ENCODE measurements at regions not wholly inside any gene's neighbourhood (a gene's known extent, or its start where the extent isn't known, plus 50 kb on each side); places are given as distances from the start of the nearest gene placed in this dataset.
"Not testable (repeated sequence)": the region's sequence is repeated elsewhere in the genome, so short reads cannot be mapped to it uniquely, and the experiment has no call there.

GRCh38 chr10:109174526-109174925 is 748.8 kb downstream of the XPNPEP1 start:
- no peak for DNase-seq

- no peak for DNase-seq
Observed at GRCh38 chr10:109173937-109174336, 749.4 kb downstream of the XPNPEP1 start.

DNA sequence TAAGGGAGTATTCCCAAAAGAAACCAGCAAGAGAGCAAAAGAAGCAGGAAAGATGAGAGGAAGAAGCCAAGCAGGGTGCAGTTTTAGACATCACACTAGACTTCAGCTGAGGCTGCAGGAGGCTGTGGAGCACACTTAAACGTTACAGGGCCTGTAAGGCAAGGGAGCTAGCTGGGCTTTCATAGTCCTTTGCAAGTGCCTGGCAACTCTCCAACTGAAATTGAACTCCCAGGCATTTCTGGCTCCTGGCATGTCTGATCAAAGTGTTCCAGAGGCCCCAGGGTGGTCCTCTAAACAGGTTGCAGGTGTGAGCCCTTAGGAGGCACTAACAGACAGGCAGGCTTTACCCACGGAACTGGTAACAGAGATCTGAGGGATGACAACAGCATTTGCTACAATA is 750.2 kb downstream of the XPNPEP1 start:
- no peak for DNase-seq

- DNase-seq = no peak
Observed at GRCh38 chr10:109166935-109167334, 756.4 kb downstream of the XPNPEP1 start.

DNA sequence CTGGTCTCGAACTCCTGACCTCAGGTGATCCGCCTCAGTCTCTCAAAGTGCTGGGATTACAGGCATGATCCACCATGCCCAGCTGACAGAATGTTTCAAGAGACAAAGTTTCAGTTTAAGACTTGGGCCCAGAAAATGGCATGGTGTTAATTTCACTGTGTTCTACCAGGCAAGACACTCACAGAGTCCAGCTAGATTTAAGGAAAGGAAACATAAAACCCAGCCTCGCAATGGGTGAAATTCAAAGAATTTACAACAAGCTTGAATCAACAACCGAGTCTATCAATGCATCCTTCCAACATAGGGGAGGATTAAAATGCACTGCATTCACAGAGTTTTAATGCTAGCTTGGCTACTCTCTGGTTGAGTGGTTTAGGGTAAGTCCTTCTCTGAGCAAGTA is 764.0 kb downstream of the XPNPEP1 start:
- no peak for DNase-seq

DNA sequence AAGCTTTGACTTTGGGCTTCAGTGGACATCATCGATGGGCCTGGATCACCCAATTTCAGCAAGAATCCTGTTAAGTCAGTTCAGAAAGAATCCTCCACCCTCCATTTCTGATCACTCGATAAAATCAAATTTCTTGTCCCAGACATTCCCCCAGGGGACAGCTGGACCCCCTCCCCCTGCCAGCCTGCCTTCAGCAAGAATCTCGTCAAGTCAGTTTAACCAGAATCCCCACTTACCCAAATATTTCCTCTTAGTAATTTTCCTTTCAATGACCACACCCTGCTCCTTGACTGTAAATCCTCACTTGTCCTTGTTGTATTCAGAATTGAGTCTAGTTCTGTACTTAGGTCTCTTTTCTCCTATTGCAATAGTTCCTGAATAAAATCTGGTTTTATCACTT is 766.9 kb downstream of the XPNPEP1 start:
- DNase-seq = no peak

- no peak for DNase-seq
Observed at GRCh38 chr10:109149666-109150350, 773.5 kb downstream of the XPNPEP1 start.

GRCh38 chr10:109127363-109127762 is 795.9 kb downstream of the XPNPEP1 start:
- DNase-seq = no peak

DNA sequence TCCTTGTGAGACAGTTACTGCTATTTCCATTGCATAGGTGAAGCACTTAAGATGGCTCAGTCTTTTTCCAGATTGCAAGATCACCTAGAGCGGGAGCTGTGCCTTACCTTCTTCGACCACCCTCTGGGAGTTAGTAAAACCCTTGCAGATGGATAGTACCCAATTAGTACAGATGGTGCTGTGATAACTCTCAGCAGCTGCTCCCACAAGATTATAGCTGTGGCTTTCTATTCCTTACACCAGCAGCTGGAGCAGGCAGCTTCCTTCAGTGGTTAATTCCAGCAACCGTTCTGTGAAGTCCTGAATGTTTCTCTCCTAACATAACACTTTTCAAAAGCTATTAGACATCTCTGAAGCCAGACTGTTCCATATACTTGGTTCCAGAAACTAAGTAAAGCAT is 796.8 kb downstream of the XPNPEP1 start:
- no peak for DNase-seq

DNA sequence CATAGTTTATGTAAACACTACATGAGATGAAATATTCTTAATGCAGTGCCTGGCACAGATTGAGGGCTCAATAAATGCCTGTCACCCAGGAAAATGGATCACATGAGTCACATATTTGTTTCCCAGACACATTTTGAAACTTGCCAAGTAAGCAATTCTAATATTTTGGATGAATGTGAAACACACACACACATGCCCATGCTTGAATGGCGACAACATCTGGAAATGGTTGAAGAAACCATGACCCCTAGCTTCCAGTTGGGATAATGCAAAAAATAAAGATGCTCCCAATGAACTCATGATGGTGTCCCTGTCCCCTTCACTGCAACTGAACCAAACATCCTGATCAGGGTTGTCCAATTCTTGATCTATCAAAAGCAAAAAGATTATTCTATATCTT is 797.3 kb downstream of the XPNPEP1 start:
- no peak for DNase-seq

DNA sequence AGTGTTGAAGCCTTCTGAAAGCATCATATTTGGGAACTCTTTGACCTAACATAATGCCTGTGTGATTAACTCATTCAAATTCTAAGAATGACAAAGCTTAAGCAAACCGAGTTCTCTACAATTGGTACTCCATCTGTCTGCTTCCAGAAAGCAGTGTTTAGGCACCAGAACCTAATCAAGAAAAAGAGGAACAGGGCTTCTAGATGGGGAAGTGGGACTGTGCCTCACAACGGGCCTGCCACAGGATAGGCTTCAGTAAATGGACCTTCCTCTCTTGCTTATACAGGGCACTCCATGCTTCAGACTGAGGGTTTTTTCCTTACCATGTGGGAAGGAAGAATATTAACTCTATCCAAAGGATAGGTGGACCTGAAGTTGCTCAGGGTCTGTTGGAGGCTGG is 808.1 kb downstream of the XPNPEP1 start:
- DNase-seq = no peak

DNA sequence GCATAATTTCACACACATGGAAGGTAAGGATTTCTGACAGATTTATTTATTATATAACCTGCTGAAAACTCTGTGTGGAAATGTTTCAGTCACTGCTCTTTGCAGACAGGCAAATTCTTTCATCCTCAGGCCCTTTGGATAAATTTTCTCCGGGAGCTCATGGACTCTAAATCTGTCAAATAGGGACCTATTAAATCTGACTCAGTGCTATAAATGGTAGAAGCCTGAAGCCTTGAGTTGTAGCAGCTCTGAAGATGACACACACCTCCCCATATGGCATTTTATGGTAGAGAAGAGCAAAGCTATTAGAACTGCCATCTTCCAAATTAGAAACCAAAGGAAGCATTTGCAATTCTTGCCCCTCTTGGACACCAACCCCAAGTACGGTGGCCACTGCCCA is 808.7 kb downstream of the XPNPEP1 start:
- DNase-seq = no peak

- no peak for DNase-seq
Observed at GRCh38 chr10:109106604-109107003, 816.7 kb downstream of the XPNPEP1 start.

DNA sequence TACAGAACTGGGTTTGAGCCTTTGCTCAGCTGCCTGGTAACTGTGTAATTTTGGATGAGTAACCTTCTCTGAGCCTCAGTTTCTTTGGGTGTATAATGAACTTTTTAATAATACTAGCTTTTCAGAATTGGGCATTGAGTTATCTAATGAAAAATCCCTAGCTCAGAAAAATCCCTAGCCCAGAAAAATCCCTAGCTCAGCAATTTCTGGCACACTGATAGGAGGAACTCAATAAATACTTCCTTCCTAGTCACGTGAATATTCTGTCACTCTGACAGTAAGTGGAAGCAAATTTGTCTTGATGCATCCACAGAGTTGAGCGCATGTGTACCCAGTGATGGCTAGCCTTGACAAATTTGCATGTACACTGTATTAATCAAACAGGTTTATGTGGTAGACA is 817.6 kb downstream of the XPNPEP1 start:
- DNase-seq = no peak

DNA sequence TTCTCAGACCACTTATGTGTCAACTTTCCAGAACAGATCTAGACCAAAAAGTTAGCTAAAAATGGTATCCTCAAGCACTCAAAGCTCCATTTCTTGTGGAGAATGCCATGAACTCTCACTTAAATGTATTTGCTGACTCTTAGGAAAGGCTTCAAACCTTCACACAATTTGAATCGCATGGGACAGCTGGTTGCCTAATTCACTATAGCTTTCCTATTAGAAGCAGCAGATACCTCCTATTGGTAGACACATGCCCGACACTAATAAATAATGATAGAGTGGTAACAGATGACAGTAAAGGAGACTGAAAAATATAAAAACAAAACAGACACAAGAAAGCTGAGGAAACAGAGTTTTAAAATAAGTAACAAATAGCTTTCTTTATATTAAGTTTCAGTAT is 818.5 kb downstream of the XPNPEP1 start:
- DNase-seq = no peak

DNA sequence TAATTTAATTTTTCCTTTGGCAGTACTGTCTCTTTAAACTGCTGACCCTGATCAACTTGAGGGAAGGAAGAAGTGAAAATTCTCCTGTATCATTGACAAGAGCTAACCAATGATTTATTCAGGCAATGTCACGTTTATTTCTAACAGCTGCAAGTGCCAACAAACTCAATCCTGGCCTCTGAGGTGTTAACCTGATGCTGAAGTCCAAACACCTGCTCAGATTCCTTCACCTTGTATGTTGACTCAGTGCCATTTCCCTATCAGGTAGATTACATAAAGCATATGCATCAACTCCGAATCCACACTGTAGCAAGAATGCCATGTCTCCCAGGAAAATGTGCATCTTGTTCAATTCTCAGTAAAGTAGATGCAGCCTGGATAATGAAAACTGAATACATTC is 820.0 kb downstream of the XPNPEP1 start:
- DNase-seq = no peak

DNA sequence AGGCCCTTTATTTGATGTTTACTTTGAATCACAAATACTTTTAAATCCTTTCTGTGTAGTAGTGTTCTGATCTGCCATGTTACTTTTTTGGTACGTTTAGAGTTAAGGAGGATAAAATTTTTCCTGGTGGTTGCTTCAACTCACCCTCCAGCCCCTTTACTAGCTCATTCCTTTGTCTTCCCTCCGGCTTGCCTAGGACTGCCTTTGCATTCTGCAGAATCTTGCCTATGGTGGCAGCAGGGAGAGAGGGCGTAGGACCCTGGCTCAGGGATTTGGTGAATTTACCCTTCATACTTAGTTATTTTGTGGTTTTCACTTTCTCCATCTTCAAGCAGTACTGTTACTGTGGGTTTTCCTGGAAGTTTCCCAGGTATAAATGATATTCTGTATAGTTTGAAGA is 833.5 kb downstream of the XPNPEP1 start:
- no peak for DNase-seq

- DNase-seq = no peak
Observed at GRCh38 chr10:109071539-109071938, 851.8 kb downstream of the XPNPEP1 start.

DNA sequence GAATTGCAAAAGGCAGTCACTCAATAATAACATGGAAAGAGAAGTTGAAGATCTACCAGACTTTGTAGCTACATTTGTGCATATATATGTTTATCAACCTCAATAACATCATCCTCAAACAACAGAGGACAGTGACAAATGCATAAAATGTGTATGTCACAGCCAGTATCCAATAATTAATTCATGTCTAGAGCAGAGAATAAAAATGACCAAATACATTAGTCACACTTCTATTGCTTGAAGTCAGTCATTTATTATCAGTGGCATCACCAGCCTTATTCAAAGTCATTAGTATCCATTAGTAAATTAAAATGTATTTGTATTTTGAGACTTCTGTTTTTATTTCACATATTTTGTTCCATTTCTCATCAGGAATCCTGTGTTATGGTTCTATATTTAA is 852.8 kb downstream of the XPNPEP1 start:
- DNase-seq = no peak

GRCh38 chr10:109067031-109067430 is 856.3 kb downstream of the XPNPEP1 start:
- DNase-seq = no peak

DNA sequence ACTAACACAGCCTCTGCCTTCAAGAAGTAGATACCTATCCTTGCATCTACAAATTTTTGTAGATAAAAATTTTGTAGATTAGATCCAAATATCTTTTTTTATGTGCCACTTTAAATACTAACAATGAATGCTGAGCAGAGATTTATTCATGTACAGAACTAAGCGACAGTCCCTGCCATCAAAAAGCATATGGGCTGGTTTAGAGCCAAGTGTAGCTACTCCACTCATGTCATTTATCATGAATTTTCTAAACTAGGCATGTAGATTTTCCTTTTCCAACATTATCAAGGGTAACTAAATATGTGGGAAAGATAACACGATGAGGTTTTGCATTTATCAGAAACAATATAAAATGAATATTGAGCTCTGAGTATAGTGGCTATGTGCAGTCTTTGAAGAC is 857.5 kb downstream of the XPNPEP1 start:
- no peak for DNase-seq

- no peak for DNase-seq
Observed at GRCh38 chr10:109062371-109062770, 860.9 kb downstream of the XPNPEP1 start.

GRCh38 chr10:109055243-109055642 is 868.1 kb downstream of the XPNPEP1 start:
- DNase-seq = no peak

DNA sequence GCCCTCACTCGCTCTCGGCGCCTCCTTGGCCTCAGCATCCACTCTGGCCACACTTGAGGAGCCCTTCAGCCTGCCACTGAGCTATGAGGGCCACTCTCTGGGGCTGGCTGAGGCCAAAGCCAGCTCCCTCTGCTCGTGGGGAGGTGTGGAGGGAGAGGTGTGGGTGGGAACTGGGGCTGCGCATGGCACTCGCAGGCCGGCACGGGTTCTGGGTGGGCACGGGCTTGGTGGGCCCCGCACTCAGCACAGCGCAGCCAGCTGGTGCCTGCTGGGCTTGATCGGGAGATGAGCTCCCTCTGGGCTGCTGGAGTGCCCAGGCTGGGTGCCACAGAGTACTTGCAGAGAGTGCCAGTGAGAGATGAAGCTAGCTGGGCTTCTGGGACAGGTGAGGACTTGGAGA is 875.5 kb downstream of the XPNPEP1 start:
- no peak for DNase-seq

DNA sequence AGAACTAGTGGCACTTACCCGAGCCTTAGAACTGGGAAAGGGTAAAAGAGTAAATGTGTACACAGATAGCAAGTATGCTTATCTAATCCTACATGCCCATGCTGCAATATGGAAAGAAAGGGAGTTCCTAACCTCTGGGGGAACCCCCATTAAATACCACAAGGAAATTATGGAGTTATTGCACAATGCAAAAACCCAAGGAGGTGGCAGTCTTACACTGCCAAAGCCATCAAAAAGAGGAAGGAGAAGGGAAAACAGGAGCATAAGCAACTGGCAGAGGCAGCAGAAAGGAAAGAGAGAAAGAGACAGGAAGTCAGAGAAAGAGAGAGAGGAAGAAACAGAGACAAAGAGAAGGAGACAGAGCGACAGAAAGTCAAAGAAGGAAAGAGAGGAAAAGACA is 876.9 kb downstream of the XPNPEP1 start:
- not testable (repeated sequence) for DNase-seq

DNA sequence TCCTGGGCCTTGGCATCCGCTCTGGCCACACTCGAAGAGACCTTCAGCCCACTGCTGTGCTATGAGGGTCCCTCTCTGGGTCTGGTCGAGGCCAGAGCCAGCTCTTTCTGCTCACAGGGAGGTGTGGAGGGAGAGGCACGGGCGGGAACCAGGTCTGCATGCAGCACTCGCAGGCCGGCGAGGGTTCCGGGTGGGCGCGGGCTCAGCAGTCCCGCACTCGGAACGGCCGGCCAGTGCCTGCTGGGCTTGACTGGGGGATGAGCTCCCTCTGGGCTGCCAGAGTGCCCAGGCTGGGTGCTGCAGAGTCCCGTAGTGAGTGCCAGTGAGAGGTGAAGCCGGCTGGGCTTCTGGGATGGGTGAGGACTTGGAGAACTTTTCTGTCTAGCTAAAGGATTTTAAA is 882.7 kb downstream of the XPNPEP1 start:
- no peak for DNase-seq

Data from NCI-H1092 treated with DMSO at 0.1 percent for 48 hours (cell line).